GM21529 (cell line): ENCODE measurements at regions not wholly inside any gene's neighbourhood (a gene's known extent, or its start where the extent isn't known, plus 50 kb on each side); places are given as distances from the start of the nearest gene placed in this dataset.

Source experiments
- ATAC-seq: cut with Tn5 transposase; IDR thresholded peaks from one replicate; pipeline ENCODE4 v1.9.1; 2021; ENCODE audit not compliant: unreplicated experiment

- no peak for ATAC-seq
These were observed 222.7 kb downstream of the PTPRU start for GRCh38 chr1:29458737-29459619.

- ATAC-seq: no peak
These were observed 221.4 kb downstream of the PTPRU start for GRCh38 chr1:29457496-29458368.

GRCh38 chr1:29456685-29457435, 220.5 kb downstream of the PTPRU start:
- ATAC-seq: no peak

- no peak for ATAC-seq
These were observed 219.5 kb downstream of the PTPRU start for GRCh38 chr1:29455781-29456180.

GRCh38 chr1:29454616-29455380, 218.5 kb downstream of the PTPRU start:
- no peak for ATAC-seq

- ATAC-seq: no peak
These were observed 217.3 kb downstream of the PTPRU start for GRCh38 chr1:29453502-29454240.

GRCh38 chr1:29452463-29453230, 216.3 kb downstream of the PTPRU start:
- no peak for ATAC-seq

GRCh38 chr1:29451368-29451892, 215.1 kb downstream of the PTPRU start:
- ATAC-seq: no peak

GRCh38 chr1:29450591-29450990, 214.3 kb downstream of the PTPRU start:
- ATAC-seq: no peak

- ATAC-seq: no peak
These were observed 212.3 kb downstream of the PTPRU start for GRCh38 chr1:29448456-29449235.

- no peak for ATAC-seq
These were observed 211.0 kb downstream of the PTPRU start for GRCh38 chr1:29447368-29447767.

- ATAC-seq: no peak
These were observed 208.7 kb downstream of the PTPRU start for GRCh38 chr1:29444782-29445729.

GRCh38 chr1:29444081-29444715, 207.9 kb downstream of the PTPRU start:
- ATAC-seq: no peak

- ATAC-seq: no peak
These were observed 205.8 kb downstream of the PTPRU start for GRCh38 chr1:29441916-29442668.

GRCh38 chr1:29439615-29440014, 203.3 kb downstream of the PTPRU start:
- no peak for ATAC-seq

GRCh38 chr1:29438991-29439390, 202.7 kb downstream of the PTPRU start:
- ATAC-seq: no peak
